IPS-20b (cell line): ENCODE measurements at regions not wholly inside any gene's neighbourhood (a gene's known extent, or its start where the extent isn't known, plus 50 kb on each side); places are given as distances from the start of the nearest gene placed in this dataset.

Experiments
- H3K27ac ChIP-seq: one replicate; pipeline ENCODE4 v1.5.1; 2013; ENCODE audit warnings: low read length
- H3K27me3 ChIP-seq: 2 replicates; pipeline ENCODE4 v1.6.1; 2013; ENCODE audit warnings: mild to moderate bottlenecking, low read length, inconsistent platforms; ENCODE audit not compliant: insufficient read depth
- H3K36me3 ChIP-seq: 2 replicates; pipeline ENCODE4 v1.6.1; 2013; ENCODE audit warnings: low read depth, mild to moderate bottlenecking, inconsistent platforms, low read length, moderate library complexity; ENCODE audit not compliant: insufficient read depth
- H3K4me1 ChIP-seq: 2 replicates; pipeline ENCODE4 v1.6.1; 2013; ENCODE audit warnings: mild to moderate bottlenecking, control low read depth, inconsistent platforms, low read length, moderate library complexity; ENCODE audit not compliant: insufficient read depth
- H3K4me3 ChIP-seq: 2 replicates; pipeline ENCODE4 v1.5.1; 2013; ENCODE audit warnings: mild to moderate bottlenecking, low read length, inconsistent platforms
- H3K9ac ChIP-seq: 2 replicates; pipeline ENCODE4 v1.6.1; 2013; ENCODE audit warnings: low read depth, mild to moderate bottlenecking, inconsistent platforms, low read length, moderate library complexity
- H3K9me3 ChIP-seq: 2 replicates; pipeline ENCODE4 v1.6.1; 2013; ENCODE audit warnings: mild to moderate bottlenecking, low read depth, low read length, inconsistent platforms; ENCODE audit not compliant: insufficient read depth

DNA sequence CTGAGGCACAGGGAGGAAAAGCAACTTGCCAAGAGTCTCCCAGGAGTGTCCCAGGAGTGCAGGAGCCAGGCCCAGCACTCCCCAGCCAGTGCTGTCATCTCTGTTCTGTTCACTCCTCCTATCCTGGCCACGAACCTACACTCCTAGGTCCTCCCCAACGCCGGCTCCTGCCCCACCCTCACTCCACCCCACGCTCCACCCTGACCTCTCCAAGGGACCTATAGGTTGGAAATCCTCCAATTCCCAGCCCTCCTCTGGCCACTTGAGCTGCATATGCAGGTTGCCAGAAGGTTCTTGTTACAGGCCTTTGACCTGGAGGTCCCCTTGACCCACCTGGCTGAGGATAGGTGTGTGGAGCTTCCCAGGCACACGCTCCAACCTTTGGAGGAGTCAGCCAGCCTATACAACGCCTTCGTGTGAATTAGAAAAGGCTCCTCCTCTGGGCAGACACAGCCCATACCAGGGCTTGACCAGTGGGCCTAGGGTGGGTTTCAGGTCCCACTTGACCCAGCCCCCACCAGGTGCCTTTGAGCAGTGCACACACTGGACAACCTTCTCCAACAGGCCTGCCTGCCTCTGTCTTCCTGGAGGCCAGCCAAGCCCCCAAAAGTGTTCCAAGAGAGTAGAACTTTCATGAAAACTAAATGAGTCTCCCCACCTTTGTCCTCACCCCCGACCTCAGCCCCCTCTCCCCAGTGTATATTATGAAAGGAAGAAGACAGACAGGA, 167.2 kb upstream of the TLE3 start:
- H3K4me1 ChIP-seq = no peaks in the 10 kb centered on the region; the same call in 1 of the 2 replicates
- no peaks in the 10 kb centered on the region for H3K9me3 ChIP-seq
- no peak overlapping the region for H3K4me3 ChIP-seq
- no peaks in the 10 kb centered on the region for H3K27me3 ChIP-seq
- no peaks in the 10 kb centered on the region for H3K36me3 ChIP-seq
- no peak overlapping the region for H3K9ac ChIP-seq
- H3K27ac ChIP-seq = no peak overlapping the region

DNA sequence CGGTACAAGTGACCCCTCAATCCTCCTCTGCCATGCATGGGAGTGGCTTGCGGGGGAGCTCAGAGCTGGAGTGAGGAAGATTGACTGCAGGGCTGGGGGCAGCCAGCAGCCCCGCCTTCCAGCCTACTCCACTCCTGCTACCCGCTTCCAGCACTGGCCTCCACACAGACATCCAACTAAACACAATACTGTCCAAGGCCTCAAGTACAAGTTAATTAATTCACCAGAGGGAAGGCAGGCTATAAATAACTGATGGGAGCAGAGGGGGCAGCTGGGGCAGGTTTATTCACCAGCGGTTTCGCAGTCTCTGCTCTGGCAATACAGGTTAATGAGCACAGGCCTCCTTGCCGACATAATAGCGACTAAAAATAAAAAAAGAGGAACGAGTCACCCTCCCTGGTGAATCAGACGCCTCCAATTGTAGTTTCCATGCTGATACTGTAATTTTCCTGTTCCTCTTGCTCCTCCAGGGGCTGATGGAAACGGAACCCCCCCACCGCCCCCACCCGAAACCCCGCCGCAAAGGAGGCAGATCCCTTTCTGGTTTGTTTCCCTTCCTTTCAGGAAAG, 166.4 kb upstream of the TLE3 start:
- Histone ChIP-seq H3K4me3 (no peak overlapping the region), H3K9me3 (no peaks in the 10 kb centered on the region), H3K9ac (no peak overlapping the region), H3K27me3 (no peaks in the 10 kb centered on the region), H3K4me1 (no peaks in the 10 kb centered on the region; the same call in 1 of the 2 replicates), H3K27ac (no peak overlapping the region), H3K36me3 (no peaks in the 10 kb centered on the region)

DNA sequence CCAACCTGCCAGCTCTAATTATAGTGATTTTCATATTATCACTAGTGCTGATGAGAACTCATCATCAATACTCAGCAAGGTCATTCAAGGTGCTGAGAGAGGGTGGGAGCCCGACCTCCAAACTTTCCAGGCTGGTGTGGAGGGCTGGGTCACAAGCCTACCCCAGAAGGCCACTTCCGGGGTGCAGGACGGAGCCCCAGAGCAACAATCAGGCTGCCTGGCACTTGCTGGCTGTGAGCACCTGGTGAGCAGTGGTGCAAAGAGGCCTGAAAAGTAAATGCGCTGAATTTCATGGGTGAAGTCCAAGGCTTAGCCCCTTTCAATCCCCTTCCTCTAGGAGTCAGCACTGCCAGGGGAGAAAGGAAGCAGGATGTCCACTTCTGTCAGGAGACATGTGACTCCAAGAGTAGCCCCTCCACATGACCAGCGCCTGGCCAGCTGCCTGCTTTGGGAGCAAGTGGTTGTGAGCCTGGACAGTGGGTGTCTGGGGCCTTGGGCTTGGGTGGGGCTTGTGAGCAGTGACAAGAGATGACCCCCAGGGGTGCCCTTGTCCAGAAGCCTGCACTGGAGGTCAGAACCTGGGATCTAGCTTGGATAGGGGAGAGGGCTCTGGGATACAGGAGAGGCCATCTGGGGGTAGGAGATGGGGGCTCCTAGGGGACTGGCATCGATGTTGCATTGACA, 165.0 kb upstream of the TLE3 start:
- Histone ChIP-seq H3K27me3 (no peaks in the 10 kb centered on the region), H3K9me3 (no peaks in the 10 kb centered on the region), H3K36me3 (no peaks in the 10 kb centered on the region), H3K9ac (no peak overlapping the region), H3K4me3 (no peak overlapping the region), H3K4me1 (no peaks in the 10 kb centered on the region; the same call in 1 of the 2 replicates), H3K27ac (no peak overlapping the region)

DNA sequence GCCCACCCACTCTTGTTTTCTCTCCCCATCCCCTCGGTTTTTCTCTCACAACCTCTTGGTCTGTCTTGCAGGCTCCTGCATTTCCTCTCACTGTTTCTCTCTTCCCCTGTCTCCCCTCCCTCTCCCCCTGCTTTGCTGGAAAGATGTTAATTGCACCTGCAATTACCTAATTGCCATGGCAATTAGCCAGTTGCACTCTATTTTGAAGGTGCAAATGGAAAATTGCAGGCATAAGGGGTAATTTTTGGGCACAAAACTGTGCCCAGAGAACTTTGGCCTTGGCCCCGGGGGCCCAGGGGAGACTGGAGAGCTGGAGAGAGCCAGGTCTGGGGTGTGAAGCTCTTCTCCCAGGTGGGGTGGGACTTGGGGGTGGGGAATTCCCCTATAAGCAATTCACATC, 164.5 kb upstream of the TLE3 start:
- no peaks in the 10 kb centered on the region for H3K27me3 ChIP-seq
- no peaks in the 10 kb centered on the region; the same call in 1 of the 2 replicates for H3K4me1 ChIP-seq
- H3K9ac ChIP-seq = no peak overlapping the region
- H3K4me3 ChIP-seq = no peak overlapping the region
- no peak overlapping the region for H3K27ac ChIP-seq
- no peaks in the 10 kb centered on the region for H3K9me3 ChIP-seq
- H3K36me3 ChIP-seq = no peaks in the 10 kb centered on the region

DNA sequence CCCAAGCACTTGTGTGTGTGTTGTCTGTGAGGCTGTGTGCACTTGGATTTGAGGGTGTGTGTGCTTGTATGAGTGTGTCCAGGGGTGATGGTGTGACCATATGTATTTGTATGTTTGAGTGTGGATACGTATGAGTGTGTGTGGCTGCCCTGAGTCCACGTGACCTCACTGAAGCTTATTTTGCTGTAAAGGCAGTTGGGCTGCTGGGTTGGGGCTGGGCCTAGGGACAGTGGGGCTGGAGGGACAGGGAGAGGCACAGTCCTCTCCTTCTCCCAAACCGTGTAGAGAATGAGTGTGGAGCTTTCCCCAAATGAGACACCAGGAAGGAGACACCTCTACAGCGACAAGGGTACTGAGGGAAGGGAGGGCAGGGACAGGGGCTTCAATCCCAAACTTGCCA, 163.4 kb upstream of the TLE3 start:
- Histone ChIP-seq H3K4me3 (no peak overlapping the region), H3K9me3 (no peaks in the 10 kb centered on the region), H3K4me1 (no peaks in the 10 kb centered on the region), H3K27me3 (no peaks in the 10 kb centered on the region), H3K9ac (no peak overlapping the region), H3K27ac (no peak overlapping the region), H3K36me3 (no peaks in the 10 kb centered on the region)

DNA sequence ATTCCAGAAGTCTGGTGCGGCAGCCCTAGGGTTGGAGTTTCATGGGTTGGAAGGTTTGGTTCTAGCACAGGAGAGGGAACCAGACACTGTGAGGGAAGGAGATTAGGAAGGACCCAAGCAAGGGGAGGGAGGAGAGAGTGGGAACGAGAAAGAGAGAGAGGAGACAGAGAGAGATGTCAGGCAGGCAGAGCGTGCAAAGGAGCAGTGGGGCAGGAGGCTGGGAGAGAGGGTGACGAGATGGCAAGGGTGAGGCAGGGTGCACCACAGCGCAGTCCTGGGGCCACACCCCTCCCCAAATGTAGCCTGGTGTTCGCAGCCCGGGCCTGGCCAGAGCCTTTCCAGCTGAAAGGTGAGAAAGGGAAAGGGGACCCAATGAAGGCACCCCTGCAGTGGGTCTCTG, 162.9 kb upstream of the TLE3 start:
- Histone ChIP-seq H3K4me1 (no peaks in the 10 kb centered on the region), H3K27me3 (no peaks in the 10 kb centered on the region), H3K36me3 (no peaks in the 10 kb centered on the region), H3K9ac (no peak overlapping the region), H3K4me3 (no peak overlapping the region), H3K9me3 (no peaks in the 10 kb centered on the region), H3K27ac (no peak overlapping the region)

DNA sequence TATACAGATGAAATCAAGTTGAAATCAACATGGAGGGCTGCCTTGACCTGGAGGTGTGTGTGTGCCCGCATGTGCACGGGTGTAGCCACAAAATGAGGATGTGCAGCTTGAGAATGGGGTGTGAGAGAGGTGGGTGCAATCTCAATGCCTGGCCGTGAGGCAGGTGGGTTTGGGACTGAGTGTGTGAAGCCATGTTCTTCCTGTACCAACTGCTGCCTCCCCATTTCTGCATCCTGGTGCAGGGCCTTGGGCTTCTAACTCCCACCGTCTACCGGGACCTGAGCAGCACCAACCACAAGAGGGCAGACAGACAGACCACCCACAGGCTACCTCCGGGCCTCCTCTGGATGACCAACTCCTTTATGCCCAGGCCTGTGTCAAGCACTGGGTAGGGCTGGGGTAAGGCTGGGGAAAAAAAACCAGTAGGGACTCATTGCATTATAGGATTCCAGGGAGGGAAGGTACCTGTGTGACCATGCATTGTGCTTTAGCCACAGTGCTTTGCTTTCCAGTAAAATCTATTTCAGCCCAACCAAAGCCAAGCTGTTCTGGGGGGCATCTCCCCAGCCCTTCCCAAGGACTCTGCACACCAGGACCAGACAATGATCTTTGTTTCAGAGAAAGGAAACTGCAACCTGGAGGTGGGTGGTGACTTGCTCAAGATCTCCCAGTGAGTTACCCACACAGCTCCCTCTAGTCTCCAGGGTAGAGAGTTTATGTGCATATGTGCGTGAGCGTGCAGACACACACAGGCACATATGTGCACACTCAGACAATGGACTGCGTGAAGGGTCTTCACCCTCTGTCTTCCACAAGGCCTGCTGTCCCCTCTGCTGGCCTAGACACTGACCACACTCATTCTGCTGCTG, 162.2 kb upstream of the TLE3 start:
- H3K36me3 ChIP-seq = no peaks in the 10 kb centered on the region
- no peak overlapping the region for H3K27ac ChIP-seq
- no peak overlapping the region for H3K9ac ChIP-seq
- H3K9me3 ChIP-seq = no peaks in the 10 kb centered on the region
- no peak overlapping the region for H3K4me3 ChIP-seq
- H3K27me3 ChIP-seq = no peaks in the 10 kb centered on the region
- H3K4me1 ChIP-seq = no peaks in the 10 kb centered on the region

DNA sequence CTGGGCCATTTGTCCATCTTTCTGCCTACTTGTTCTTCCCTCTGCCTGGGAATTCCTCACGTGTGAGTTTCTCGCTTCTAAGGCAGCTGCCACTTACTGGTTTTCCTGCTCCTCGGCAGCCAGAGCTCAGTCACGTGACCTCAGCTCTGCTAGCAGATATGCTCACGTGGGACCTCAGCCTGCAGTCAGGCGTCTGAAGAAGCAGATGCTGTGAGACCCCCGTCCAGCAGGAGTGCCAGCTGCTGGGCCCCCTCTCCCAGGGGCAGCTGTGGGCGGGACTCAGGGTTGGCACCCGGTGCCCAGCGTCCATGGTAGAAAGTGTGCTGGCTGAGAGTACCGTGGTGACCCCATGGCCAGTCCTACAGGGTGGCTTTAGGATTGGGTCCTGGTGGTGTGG, 161.3 kb upstream of the TLE3 start:
- no peak overlapping the region for H3K27ac ChIP-seq
- H3K36me3 ChIP-seq = no peaks in the 10 kb centered on the region
- no peaks in the 10 kb centered on the region for H3K27me3 ChIP-seq
- H3K4me1 ChIP-seq = no peaks in the 10 kb centered on the region
- no peak overlapping the region for H3K9ac ChIP-seq
- H3K9me3 ChIP-seq = no peaks in the 10 kb centered on the region
- H3K4me3 ChIP-seq = no peak overlapping the region

DNA sequence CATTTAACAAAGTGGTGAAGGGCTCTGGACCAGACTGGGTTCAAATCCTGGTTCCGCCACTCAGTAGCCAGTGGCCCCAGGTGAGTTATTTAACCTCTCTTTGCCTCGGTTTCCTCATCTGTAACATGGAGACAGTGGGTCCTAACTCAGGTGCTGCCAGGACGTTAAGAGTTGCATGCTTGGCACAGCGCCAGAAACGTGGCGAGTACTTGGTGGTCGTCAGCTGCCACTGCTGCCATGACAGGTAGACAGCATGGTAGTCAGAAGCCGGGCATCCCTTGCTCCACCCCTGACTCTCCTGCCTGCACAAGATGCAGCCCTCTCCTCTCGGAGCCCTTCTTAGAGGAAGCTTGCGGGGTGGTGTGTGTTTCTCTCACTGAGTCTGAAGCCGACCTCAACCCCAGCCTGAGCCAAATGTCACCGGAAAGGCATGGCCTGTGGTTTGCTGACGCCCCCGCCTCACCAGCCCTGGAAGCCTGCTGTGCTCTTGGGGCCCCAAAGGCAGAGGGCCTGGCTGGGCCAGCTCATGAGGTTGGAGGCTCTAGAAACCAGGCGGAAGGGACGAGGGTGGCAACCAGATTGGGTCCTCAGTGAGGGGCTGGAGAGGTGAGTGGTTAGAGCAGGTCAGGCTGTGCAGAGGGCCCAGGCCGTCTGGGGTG, 160.8 kb upstream of the TLE3 start:
- Histone ChIP-seq H3K9me3 (no peaks in the 10 kb centered on the region), H3K9ac (no peak overlapping the region), H3K4me3 (no peak overlapping the region), H3K36me3 (no peaks in the 10 kb centered on the region), H3K4me1 (no peaks in the 10 kb centered on the region), H3K27ac (no peak overlapping the region), H3K27me3 (no peaks in the 10 kb centered on the region)

DNA sequence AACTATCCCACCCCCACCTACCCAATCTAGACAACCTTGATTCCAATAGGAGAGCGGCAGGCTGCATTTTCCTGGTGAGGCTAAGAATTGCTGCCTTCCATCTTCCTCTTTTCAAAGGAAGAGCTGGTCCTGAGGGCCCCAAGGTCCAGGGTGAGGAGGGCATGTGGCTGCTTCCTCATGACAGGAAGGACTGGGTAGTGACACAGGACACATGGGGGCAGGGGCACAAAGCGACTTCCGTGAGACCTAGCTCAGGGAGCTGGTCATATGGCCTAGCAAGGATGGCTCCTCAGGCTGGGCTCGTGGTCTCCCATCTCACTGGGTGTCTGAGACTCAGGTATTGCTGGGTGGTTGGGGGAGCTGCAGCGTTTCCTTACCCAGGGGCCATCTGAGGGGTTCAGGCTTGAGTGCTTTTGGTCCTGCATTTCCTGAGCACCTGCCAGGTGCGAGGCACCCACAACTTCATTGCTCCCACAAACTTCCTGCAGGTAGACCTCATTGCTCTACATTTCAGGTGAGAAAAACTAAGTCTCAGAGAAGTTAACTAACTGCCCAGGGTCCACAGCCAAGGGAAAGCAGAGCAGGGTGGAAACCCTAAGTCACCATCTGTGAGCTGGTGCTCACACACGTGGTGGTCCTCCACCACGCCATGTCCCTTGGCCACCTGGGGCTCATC, 160.0 kb upstream of the TLE3 start:
- no peaks in the 10 kb centered on the region for H3K36me3 ChIP-seq
- no peak overlapping the region for H3K4me3 ChIP-seq
- no peak overlapping the region for H3K9ac ChIP-seq

DNA sequence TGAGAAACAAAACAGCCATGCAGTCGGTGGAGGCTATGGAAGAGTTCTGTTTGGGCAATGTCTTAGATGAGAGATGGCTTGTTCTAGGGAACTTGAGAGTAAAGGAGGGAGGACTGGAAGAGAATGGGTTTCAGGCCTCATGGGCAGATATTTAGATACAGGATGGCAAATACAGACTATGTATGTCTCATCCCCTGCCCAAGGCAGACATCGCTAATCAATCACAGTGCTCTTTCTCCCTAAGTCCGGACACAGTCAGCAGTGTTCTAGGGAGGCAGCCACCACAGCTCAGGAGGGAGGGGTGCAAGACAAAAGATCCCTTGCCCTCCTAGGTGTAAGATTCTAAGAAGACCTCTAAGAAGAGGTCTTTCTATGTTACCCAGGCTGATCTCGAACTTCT, 159.3 kb upstream of the TLE3 start:
- H3K27me3 ChIP-seq = no peaks in the 10 kb centered on the region
- H3K36me3 ChIP-seq = no peaks in the 10 kb centered on the region
- no peaks in the 10 kb centered on the region for H3K9me3 ChIP-seq
- H3K9ac ChIP-seq = no peak overlapping the region
- no peak overlapping the region for H3K27ac ChIP-seq
- no peaks in the 10 kb centered on the region for H3K4me1 ChIP-seq
- H3K4me3 ChIP-seq = no peak overlapping the region

More for the DNA sequence above, 160.0 kb upstream of the TLE3 start:
- no peaks in the 10 kb centered on the region for H3K4me1 ChIP-seq
- no peaks in the 10 kb centered on the region for H3K27me3 ChIP-seq
- no peaks in the 10 kb centered on the region for H3K9me3 ChIP-seq
- H3K27ac ChIP-seq = no peak overlapping the region
